H1 (cell line): ENCODE measurements at regions not wholly inside any gene's neighbourhood (a gene's known extent, or its start where the extent isn't known, plus 50 kb on each side); places are given as distances from the start of the nearest gene placed in this dataset.

Source experiments
- CTCF ChIA-PET: fragments of 300-600 bp; sonication (Branson Sonifier 250); formaldehyde crosslinking; loops from one replicate; lab custom pipeline; 2021; ENCODE audit not compliant: partially characterized antibody; lab: Charles Lee
- POLR2A ChIA-PET: fragments of 300-600 bp; sonication (Branson Sonifier 250); formaldehyde crosslinking; loops from one replicate; lab custom pipeline; 2021; ENCODE audit warnings: inconsistent platforms; ENCODE audit not compliant: partially characterized antibody; lab: Charles Lee
- DNase-seq, 2 experiments: peaks; one replicate each; pipeline versions ENCODE4 v3.0.0 to v3.0.0-alpha.2; 2010 to 2022; ENCODE audit warnings: low spot score in 2 of 2, low read depth in 1 of 2, mixed read lengths in 1 of 2
- FAIRE-seq: peaks from 2 replicates; lab custom pipeline; 2011; peaks lifted over from hg19 to GRCh38; lab: Jason Lieb, UNC
- H2AFZ ChIP-seq: 2 replicates; pipeline ENCODE4 v1.8.1; 2012; ENCODE audit warnings: low read length, inconsistent platforms
- H2AK5ac ChIP-seq: 2 replicates; pipeline ENCODE4 v1.6.1; 2013; ENCODE audit warnings: low read depth, low read length
- H2BK120ac ChIP-seq: replicated peaks from 2 replicates; pipeline ENCODE3; 2013; ENCODE audit warnings: low read depth, low read length, inconsistent platforms
- H2BK12ac ChIP-seq: 2 replicates; pipeline ENCODE4 v1.6.1; 2013; ENCODE audit warnings: low read depth, low read length
- H2BK15ac ChIP-seq: 2 replicates; pipeline ENCODE4 v1.6.1; 2013; ENCODE audit warnings: low read length
- H2BK20ac ChIP-seq: 2 replicates; pipeline ENCODE4 v1.6.1; 2013; ENCODE audit warnings: low read length
- H2BK5ac ChIP-seq: 2 replicates; pipeline ENCODE4 v1.6.1; 2013; ENCODE audit warnings: low read depth, low read length
- H3K14ac ChIP-seq: 2 replicates; pipeline ENCODE4 v1.6.1; 2013; ENCODE audit warnings: inconsistent platforms; ENCODE audit not compliant: insufficient read length
- H3K18ac ChIP-seq: 2 replicates; pipeline ENCODE4 v1.6.1; 2013; ENCODE audit warnings: low read length; ENCODE audit errors: extremely low read depth
- H3K23ac ChIP-seq: 2 replicates; pipeline ENCODE4 v1.6.1; 2013; ENCODE audit warnings: inconsistent platforms; ENCODE audit not compliant: insufficient read length
- H3K23me2 ChIP-seq: 2 replicates; pipeline ENCODE4 v1.6.1; 2013; ENCODE audit warnings: low read depth, low read length
- H3K27ac ChIP-seq: 2 replicates; pipeline ENCODE4 v1.6.1; 2011; ENCODE audit warnings: low read depth, low read length, inconsistent platforms
- H3K27me3 ChIP-seq, 4 experiments: replicated peaks in 1 of 4; 1 replicate in 1 of 4; 2 replicates in 3 of 4; pipeline versions ENCODE4 v1.6.1 to v1.8.1; 2011 to 2013; ENCODE audit warnings: low read length in 3 of 4, mild to moderate bottlenecking in 3 of 4, inconsistent platforms in 2 of 4, mixed read lengths in 2 of 4, moderate library complexity in 1 of 4; ENCODE audit not compliant: control insufficient read depth in 3 of 4, insufficient read depth in 3 of 4; ENCODE audit errors: extremely low read depth in 1 of 4
- H3K36me3 ChIP-seq, 4 experiments: 2 replicates each; pipeline versions ENCODE4 v1.6.1 to v1.8.1; 2011 to 2013; ENCODE audit warnings: mild to moderate bottlenecking in 4 of 4, low read length in 3 of 4, moderate library complexity in 2 of 4, control low read depth in 1 of 4, inconsistent platforms in 1 of 4; ENCODE audit not compliant: insufficient read depth in 4 of 4, control insufficient read depth in 2 of 4
- H3K4ac ChIP-seq: replicated peaks from 2 replicates; pipeline ENCODE3; 2013; ENCODE audit warnings: low read length, low read depth, mixed read lengths, inconsistent platforms; ENCODE audit not compliant: insufficient read length
- H3K4me1 ChIP-seq, 4 experiments: replicated peaks in 1 of 4; 1 replicate in 1 of 4; 2 replicates in 3 of 4; pipeline versions ENCODE4 v1.6.1 to v1.8.1; 2011 to 2013; ENCODE audit warnings: low read length in 3 of 4, inconsistent platforms in 2 of 4, mixed read lengths in 1 of 4; ENCODE audit not compliant: insufficient read depth in 4 of 4, control insufficient read depth in 3 of 4
- H3K4me2 ChIP-seq, 2 experiments: 2 replicates each; pipeline versions ENCODE4 v1.6.1 to v1.8.1; 2011 to 2013; ENCODE audit warnings: low read depth in 2 of 2, low read length in 2 of 2, control low read depth in 1 of 2, inconsistent platforms in 1 of 2, mild to moderate bottlenecking in 1 of 2; ENCODE audit not compliant: insufficient read depth in 1 of 2
- H3K4me3 ChIP-seq, 4 experiments: fragments of 200-600, 300-600 bp in 1 of 4; sonication (generic), shearing (Covaris generic), sonication (Bioruptor Twin) in 1 of 4; 2 replicates each; pipeline versions ENCODE4 v1.5.1 to v1.8.1; 2011 to 2016; ENCODE audit warnings: low read length in 4 of 4, low read depth in 3 of 4, control low read depth in 2 of 4, inconsistent platforms in 2 of 4, mild to moderate bottlenecking in 2 of 4, mixed read lengths in 1 of 4, moderate library complexity in 1 of 4; ENCODE audit not compliant: insufficient read depth in 2 of 4; ENCODE audit errors: extremely low read depth in 1 of 4
- H3K56ac ChIP-seq: replicated peaks from 2 replicates; pipeline ENCODE3; 2013; ENCODE audit warnings: low read depth, mild to moderate bottlenecking, mixed read lengths, low read length, inconsistent platforms; ENCODE audit not compliant: insufficient read length
- H3K79me1 ChIP-seq: 2 replicates; pipeline ENCODE4 v1.6.1; 2013; ENCODE audit warnings: low read depth, low read length, control low read depth
- H3K79me2 ChIP-seq, 2 experiments: 2 replicates each; pipeline versions ENCODE4 v1.6.1 to v1.8.1; 2012 to 2013; ENCODE audit warnings: low read length in 2 of 2, mild to moderate bottlenecking in 2 of 2, inconsistent platforms in 1 of 2; ENCODE audit not compliant: insufficient read depth in 2 of 2, control insufficient read depth in 1 of 2
- H3K9ac ChIP-seq, 4 experiments: replicated peaks in 1 of 4; 1 replicate in 1 of 4; 2 replicates in 3 of 4; pipeline versions ENCODE4 v1.6.1 to v1.8.1; 2011 to 2013; ENCODE audit warnings: low read depth in 3 of 4, low read length in 3 of 4, control low read depth in 2 of 4, mild to moderate bottlenecking in 2 of 4, moderate library complexity in 2 of 4, inconsistent platforms in 1 of 4; ENCODE audit errors: extremely low read depth in 1 of 4
- H3K9me3 ChIP-seq, 2 experiments: 2 replicates each; pipeline versions ENCODE4 v1.6.1 to v1.8.1; 2012 to 2013; ENCODE audit warnings: mild to moderate bottlenecking in 2 of 2, moderate library complexity in 2 of 2, control low read depth in 1 of 2, inconsistent platforms in 1 of 2, low read depth in 1 of 2, low read length in 1 of 2, mixed read lengths in 1 of 2; ENCODE audit not compliant: insufficient read depth in 2 of 2
- H4K20me1 ChIP-seq, 2 experiments: replicated peaks in 1 of 2; 2 replicates each; pipeline versions ENCODE3 to v1.8.1; 2011 to 2013; ENCODE audit warnings: inconsistent platforms in 2 of 2, low read length in 2 of 2, mild to moderate bottlenecking in 1 of 2; ENCODE audit not compliant: insufficient read depth in 2 of 2, control insufficient read depth in 1 of 2
- H4K5ac ChIP-seq: 2 replicates; pipeline ENCODE4 v1.6.1; 2013; ENCODE audit warnings: low read length, low read depth, mixed read lengths, inconsistent platforms; ENCODE audit not compliant: insufficient read length
- H4K8ac ChIP-seq: 2 replicates; pipeline ENCODE4 v1.8.0; 2013; ENCODE audit warnings: mild to moderate bottlenecking, moderate library complexity, low read length, inconsistent platforms; ENCODE audit not compliant: insufficient read depth; ENCODE audit errors: extremely low read depth
- H4K91ac ChIP-seq: replicated peaks from 2 replicates; pipeline ENCODE3; 2013; ENCODE audit warnings: low read length, mixed read lengths, inconsistent platforms; ENCODE audit not compliant: insufficient read length
- BRCA1 ChIP-seq: IDR thresholded peaks from 2 replicates; pipeline ENCODE4 v1.6.1; 2012; ENCODE audit warnings: low read depth, low read length, improper control_type of control experiment
- CHD1 ChIP-seq: IDR thresholded peaks from 2 replicates; pipeline ENCODE4 v1.6.1; 2012; ENCODE audit warnings: low read depth, low read length, improper control_type of control experiment
- CTBP2 ChIP-seq: IDR thresholded peaks from 2 replicates; pipeline ENCODE4 v1.7.0; 2011; ENCODE audit warnings: borderline replicate concordance, mild to moderate bottlenecking, moderate library complexity, mixed read lengths, low read length; ENCODE audit not compliant: insufficient read depth, insufficient read length
- RAD21 ChIP-seq, 2 experiments: IDR thresholded peaks in 1 of 2; conservative IDR thresholded peaks in 1 of 2; 2 replicates each; pipeline ENCODE4 v1.6.1; 2011; ENCODE audit warnings: low read depth in 2 of 2, low read length in 2 of 2, improper control_type of control experiment in 1 of 2, inconsistent platforms in 1 of 2, mild to moderate bottlenecking in 1 of 2, moderate library complexity in 1 of 2
- RXRA ChIP-seq: IDR thresholded peaks from 2 replicates; pipeline ENCODE4 v1.6.1; 2011; ENCODE audit warnings: low read depth, mild to moderate bottlenecking, low read length, moderate library complexity; ENCODE audit not compliant: insufficient read depth
- SAP30 ChIP-seq: fragments of 300-600 bp; sonication (generic); IDR thresholded peaks from 2 replicates; pipeline ENCODE4 v1.7.1; 2012; ENCODE audit warnings: low read length, moderate library complexity, mild to moderate bottlenecking, inconsistent platforms; ENCODE audit not compliant: insufficient read depth, insufficient replicate concordance
- TCF12 ChIP-seq: IDR thresholded peaks from 2 replicates; pipeline ENCODE4 v1.6.1; 2011; ENCODE audit warnings: low read depth, mild to moderate bottlenecking, low read length
- YY1 ChIP-seq: IDR thresholded peaks from 2 replicates; pipeline ENCODE4 v1.6.1; 2011; ENCODE audit warnings: low read depth, mild to moderate bottlenecking, low read length
- WGBS, 2 experiments: shearing (Covaris generic) in 1 of 2; methylation state at CpG; one replicate each; pipeline versions ENCODE4 v1.1.6 to v1.1.7; 2013 to 2015; ENCODE audit warnings: low lambda C conversion rate in 2 of 2, mixed read lengths in 2 of 2, inconsistent platforms in 1 of 2, low coverage in 1 of 2, missing lambda C conversion rate in 1 of 2; ENCODE audit not compliant: insufficient replicate concordance in 2 of 2, insufficient coverage in 1 of 2, insufficient read length in 1 of 2; ENCODE audit errors: extremely low coverage in 1 of 2, missing lambda C conversion rate in 1 of 2; 5-methylcytosine and 5-hydroxymethylcytosine counted together
- TF ChIP-seq, protein P1 (sequence below): IDR thresholded peaks from 2 replicates; pipeline ENCODE4 v1.6.1; 2012; ENCODE audit warnings: inconsistent platforms

- Histone ChIP-seq H3K4me2 (no peak overlapping the region), H3K27me3 (no peaks in the 10 kb centered on the region), H2BK120ac (no peak overlapping the region), H4K91ac (no peak overlapping the region), H2AK5ac (no peak overlapping the region), H3K23ac (no peak overlapping the region), H3K36me3 (no peaks in the 10 kb centered on the region), H3K4ac (no peak overlapping the region), H4K8ac (no peak overlapping the region), H3K27ac (no peak overlapping the region), H3K23me2 (no peaks in the 10 kb centered on the region), H3K79me2 (no peaks in the 10 kb centered on the region), H3K18ac (no peak overlapping the region), H3K14ac (no peak overlapping the region), H2BK20ac (no peak overlapping the region), H2BK5ac (no peak overlapping the region), H3K79me1 (no peaks in the 10 kb centered on the region), H4K5ac (no peak overlapping the region), H3K56ac (no peak overlapping the region), H2BK15ac (no peak overlapping the region), H3K9me3 (no peaks in the 10 kb centered on the region), H3K4me3 (no peak overlapping the region), H4K20me1 (no peaks in the 10 kb centered on the region), H3K9ac (no peak overlapping the region), H3K4me1 (no peaks in the 10 kb centered on the region), H2BK12ac (no peak overlapping the region), H2AFZ (no peak overlapping the region)
- ChIA-PET POLR2A (no interaction called here), CTCF (interaction anchor here (0.7 to 0.9 kb wide), 2 partner anchors 24 to 944 kb away, joined by 3 read pairs; no protein-coding TSS in a partner anchor)
- WGBS, 2 experiments, result 92% methylated on average over 5 of the region's 5 CpGs; no CpG with 5 or more reads in 1 of the 2 experiments
- TF ChIP-seq, protein P1, sequence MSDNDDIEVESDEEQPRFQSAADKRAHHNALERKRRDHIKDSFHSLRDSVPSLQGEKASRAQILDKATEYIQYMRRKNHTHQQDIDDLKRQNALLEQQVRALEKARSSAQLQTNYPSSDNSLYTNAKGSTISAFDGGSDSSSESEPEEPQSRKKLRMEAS, result no peak
- TF ChIP-seq BRCA1, result no peak
- no peak for TF ChIP-seq RXRA
- TF ChIP-seq SAP30, result no peak
- TF ChIP-seq RAD21 (IDR thresholded peaks at IDR 0.05 in 1 of 2, conservative IDR thresholded peaks at IDR 0.05 in 1 of 2; ENCODE audit: low read depth in 2 of 2, low read length in 2 of 2), result no peak
- TF ChIP-seq TCF12, result no peak
- no peak for TF ChIP-seq YY1
- no peak for TF ChIP-seq CTBP2
- TF ChIP-seq CHD1, result no peak
- DNase-seq (no peak), FAIRE-seq (no peak)
These were observed 75.2 kb upstream of the F13A1 start for GRCh38 chr6:6395581-6396197.
